Frontal cortex (tissue), 3 donors: ENCODE measurements at regions not wholly inside any gene's neighbourhood (a gene's known extent, or its start where the extent isn't known, plus 50 kb on each side); places are given as distances from the start of the nearest gene placed in this dataset.

Experiments used
- DNase-seq, 2 donors: peaks; one replicate each; pipeline ENCODE4 v3.0.0; 2012; ENCODE audit warnings: low spot score in 2 of 2
- FAIRE-seq: peaks from 2 replicates; lab custom pipeline; 2012; peaks lifted over from hg19 to GRCh38; lab: Jason Lieb, UNC
- donor health status: control.
- donor health status: control.
- donor health status: control.

GRCh38 chr4:32341342-32341741, 1621.2 kb downstream of the PCDH7 start:
- DNase-seq (no peak), FAIRE-seq (no peak)

- no peak for DNase-seq
- FAIRE-seq: no peak
Observed at GRCh38 chr4:32342054-32342453, 1621.9 kb downstream of the PCDH7 start.

- DNase-seq (no peak), FAIRE-seq (no peak)
Observed at GRCh38 chr4:32349026-32349425, 1628.9 kb downstream of the PCDH7 start.

GRCh38 chr4:32374206-32374605, 1654.0 kb downstream of the PCDH7 start:
- no peak for DNase-seq
- no peak for FAIRE-seq

- no peak for FAIRE-seq
- DNase-seq: no peak
Observed at GRCh38 chr4:32393806-32394205, 1673.6 kb downstream of the PCDH7 start.

GRCh38 chr4:32394255-32394654, 1674.1 kb downstream of the PCDH7 start:
- DNase-seq (no peak), FAIRE-seq (no peak)

- no peak for DNase-seq
- no peak for FAIRE-seq
Observed at GRCh38 chr4:32396507-32397070, 1676.4 kb downstream of the PCDH7 start.

GRCh38 chr4:32400870-32401269, 1680.7 kb downstream of the PCDH7 start:
- DNase-seq (no peak), FAIRE-seq (no peak)

- FAIRE-seq (no peak), DNase-seq (no peak)
Observed at GRCh38 chr4:32417113-32417704, 1697.0 kb downstream of the PCDH7 start.

- FAIRE-seq: no peak
- DNase-seq: no peak
Observed at GRCh38 chr4:32423267-32423666, 1703.1 kb downstream of the PCDH7 start.

GRCh38 chr4:32425243-32425642, 1705.1 kb downstream of the PCDH7 start:
- DNase-seq (no peak), FAIRE-seq (peak; percentile 34)

- DNase-seq: no peak
- FAIRE-seq: no peak
Observed at GRCh38 chr4:32427566-32427965, 1707.4 kb downstream of the PCDH7 start.

- DNase-seq (no peak), FAIRE-seq (no peak)
Observed at GRCh38 chr4:32429151-32429550, 1709.0 kb downstream of the PCDH7 start.

GRCh38 chr4:32435308-32435707, 1715.1 kb downstream of the PCDH7 start:
- FAIRE-seq: no peak
- DNase-seq: no peak

GRCh38 chr4:32436816-32437215, 1716.6 kb downstream of the PCDH7 start:
- DNase-seq: no peak
- no peak for FAIRE-seq

- FAIRE-seq (no peak), DNase-seq (no peak)
Observed at GRCh38 chr4:32440391-32440790, 1720.2 kb downstream of the PCDH7 start.

- DNase-seq: no peak
- FAIRE-seq: no peak
Observed at GRCh38 chr4:32454482-32454881, 1734.3 kb downstream of the PCDH7 start.

- DNase-seq: no peak
- no peak for FAIRE-seq
Observed at GRCh38 chr4:32455231-32455630, 1735.1 kb downstream of the PCDH7 start.

GRCh38 chr4:32460972-32461371, 1740.8 kb downstream of the PCDH7 start:
- FAIRE-seq: no peak

GRCh38 chr4:32462944-32463343, 1742.8 kb downstream of the PCDH7 start:
- no peak for FAIRE-seq

More at GRCh38 chr4:32460972-32461371, 1740.8 kb downstream of the PCDH7 start:
- DNase-seq: no peak

GRCh38 chr4:32470087-32470585, 1750.0 kb downstream of the PCDH7 start:
- FAIRE-seq: peak; percentile 92
- no peak for DNase-seq

More at GRCh38 chr4:32462944-32463343, 1742.8 kb downstream of the PCDH7 start:
- DNase-seq: no peak

GRCh38 chr4:32472918-32473317, 1752.7 kb downstream of the PCDH7 start:
- FAIRE-seq (no peak), DNase-seq (no peak)
